ENCODE measurements at regions not wholly inside any gene's neighbourhood (a gene's known extent, or its start where the extent isn't known, plus 50 kb on each side); places are given as distances from the start of the nearest gene placed in this dataset.

DNA sequence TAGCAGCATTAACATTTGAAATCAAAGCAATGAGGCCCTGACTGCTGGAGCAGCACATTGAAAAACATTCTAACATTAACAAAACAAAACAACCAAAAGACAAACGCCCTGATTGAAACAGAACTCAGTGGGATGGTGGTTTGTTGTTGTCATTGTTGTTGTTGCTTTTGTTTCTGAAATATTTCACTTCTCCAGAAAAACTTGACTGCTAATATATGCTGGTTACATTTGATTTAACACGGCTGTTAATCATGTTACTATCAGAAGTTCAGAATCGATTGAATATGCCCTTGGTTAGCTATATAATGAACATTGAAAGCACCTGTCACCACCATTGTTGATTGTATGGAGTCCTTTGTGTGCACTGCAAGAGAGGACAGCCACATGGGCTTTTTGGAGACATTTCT is 790.4 kb upstream of the GALNTL6 start:
- no peaks in the 10 kb centered on the region for H3K9me2 ChIP-seq (ENCODE audit: insufficient read depth, low read length)
- no peak overlapping the region for H3K4me2 ChIP-seq (ENCODE audit: low read length)
- H3K27me3 ChIP-seq (ENCODE audit: insufficient read depth, low read depth, low read length) = no peaks in the 10 kb centered on the region
- H3K9me3 ChIP-seq (ENCODE audit: low read length) = no peaks in the 10 kb centered on the region
- no peaks in the 10 kb centered on the region for H3K79me2 ChIP-seq (replicated peaks; ENCODE audit: insufficient read depth, low read length)
- H3K36me3 ChIP-seq (ENCODE audit: insufficient read depth, low read length) = no peaks in the 10 kb centered on the region
- no peaks in the 10 kb centered on the region for H3F3A ChIP-seq (ENCODE audit: insufficient read depth, low read length, poor library complexity, severe bottlenecking)
- TF ChIP-seq MXI1 (conservative IDR thresholded peaks at IDR 0.05; ENCODE audit: poor library complexity, severe bottlenecking) (no peak), TAF1 (IDR thresholded peaks at IDR 0.05; ENCODE audit: low read depth) (no peak), CTCF (IDR thresholded peaks at IDR 0.05; ENCODE audit: poor library complexity, severe bottlenecking) (no peak), SMC3 (conservative IDR thresholded peaks at IDR 0.05; ENCODE audit: poor library complexity) (no peak), REST (IDR thresholded peaks at IDR 0.05; ENCODE audit: borderline replicate concordance) (no peak), POLR2AphosphoS5 (IDR thresholded peaks at IDR 0.05) (no peak), EP300 (conservative IDR thresholded peaks at IDR 0.05; ENCODE audit: poor library complexity, severe bottlenecking) (no peak), RAD21 (conservative IDR thresholded peaks at IDR 0.05) (no peak), EZH2 (IDR thresholded peaks at IDR 0.05; ENCODE audit: borderline replicate concordance, insufficient read depth, low read length, poor library complexity, severe bottlenecking) (no peak)
- H3K9ac ChIP-seq (ENCODE audit: low read length) = no peak overlapping the region
- no peak overlapping the region for H2AFZ ChIP-seq (ENCODE audit: low read depth, low read length)
- H3K27ac ChIP-seq (ENCODE audit: low read length) = no peak overlapping the region
- no peaks in the 10 kb centered on the region for H4K20me1 ChIP-seq (ENCODE audit: insufficient read depth)
- H3K4me3 ChIP-seq (ENCODE audit: low read length) = no peak overlapping the region

GRCh38 chr4:171017593-171017992 is 795.6 kb upstream of the GALNTL6 start:
- Histone ChIP-seq H4K20me1 (ENCODE audit: insufficient read depth) (no peaks in the 10 kb centered on the region), H3K27ac (ENCODE audit: low read length) (no peak overlapping the region), H3F3A (ENCODE audit: insufficient read depth, low read length, poor library complexity, severe bottlenecking) (no peaks in the 10 kb centered on the region), H3K9me2 (ENCODE audit: insufficient read depth, low read length) (no peaks in the 10 kb centered on the region), H2AFZ (ENCODE audit: low read depth, low read length) (no peak overlapping the region), H3K9ac (ENCODE audit: low read length) (no peak overlapping the region), H3K27me3 (ENCODE audit: insufficient read depth, low read depth, low read length) (no peaks in the 10 kb centered on the region), H3K79me2 (replicated peaks; ENCODE audit: insufficient read depth, low read length) (no peaks in the 10 kb centered on the region), H3K36me3 (ENCODE audit: insufficient read depth, low read length) (no peaks in the 10 kb centered on the region), H3K4me2 (ENCODE audit: low read length) (no peak overlapping the region), H3K9me3 (ENCODE audit: low read length) (no peaks in the 10 kb centered on the region), H3K4me3 (ENCODE audit: low read length) (no peak overlapping the region)
- TF ChIP-seq REST (IDR thresholded peaks at IDR 0.05; ENCODE audit: borderline replicate concordance) (no peak), MXI1 (conservative IDR thresholded peaks at IDR 0.05; ENCODE audit: poor library complexity, severe bottlenecking) (no peak), SMC3 (conservative IDR thresholded peaks at IDR 0.05; ENCODE audit: poor library complexity) (no peak), RAD21 (conservative IDR thresholded peaks at IDR 0.05) (no peak), POLR2AphosphoS5 (IDR thresholded peaks at IDR 0.05) (no peak), TAF1 (IDR thresholded peaks at IDR 0.05; ENCODE audit: low read depth) (no peak), EP300 (conservative IDR thresholded peaks at IDR 0.05; ENCODE audit: poor library complexity, severe bottlenecking) (no peak), CTCF (IDR thresholded peaks at IDR 0.05; ENCODE audit: poor library complexity, severe bottlenecking) (no peak), EZH2 (IDR thresholded peaks at IDR 0.05; ENCODE audit: borderline replicate concordance, insufficient read depth, low read length, poor library complexity, severe bottlenecking) (no peak)
